Body of pancreas (tissue), 4 donors: ENCODE measurements at regions not wholly inside any gene's neighbourhood (a gene's known extent, or its start where the extent isn't known, plus 50 kb on each side); places are given as distances from the start of the nearest gene placed in this dataset.

Source experiments
- POLR2A ChIP-seq, 3 donors: fragments of 450-650 bp; IDR thresholded peaks; one replicate each; pipeline ENCODE4 v1.6.1; 2016; ENCODE audit warnings: antibody characterized with exemption in 3 of 3, mild to moderate bottlenecking in 2 of 3
- TF ChIP-seq, protein P1 (sequence below), 7 experiments: fragments of 450-650 bp in 4 of 7; fragments of 200-600 bp in 3 of 7; sonication (generic) in 3 of 7; IDR thresholded peaks; one replicate each; pipeline ENCODE4 v1.5.1; 2016 to 2019; ENCODE audit warnings: antibody characterized with exemption in 7 of 7

DNA sequence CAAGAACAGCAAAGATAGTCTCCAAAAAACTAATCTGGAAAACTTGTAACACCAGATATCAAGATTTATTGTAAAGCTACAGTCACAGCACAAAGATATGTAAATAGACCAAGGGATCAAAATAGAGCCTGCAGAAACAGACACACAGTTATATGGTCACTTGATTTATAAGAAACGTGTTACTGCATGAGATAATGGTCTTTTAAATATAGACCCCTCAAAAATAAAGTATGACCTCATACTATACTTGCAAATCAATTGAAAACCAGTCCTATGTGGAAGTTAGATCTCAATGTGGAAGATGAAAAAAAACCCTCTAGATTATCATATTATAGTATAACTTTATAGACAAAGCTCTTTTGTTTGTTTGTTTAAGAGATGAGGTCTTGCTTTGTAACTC, 247.3 kb upstream of the CNR1 start:
- TF ChIP-seq, protein P1, sequence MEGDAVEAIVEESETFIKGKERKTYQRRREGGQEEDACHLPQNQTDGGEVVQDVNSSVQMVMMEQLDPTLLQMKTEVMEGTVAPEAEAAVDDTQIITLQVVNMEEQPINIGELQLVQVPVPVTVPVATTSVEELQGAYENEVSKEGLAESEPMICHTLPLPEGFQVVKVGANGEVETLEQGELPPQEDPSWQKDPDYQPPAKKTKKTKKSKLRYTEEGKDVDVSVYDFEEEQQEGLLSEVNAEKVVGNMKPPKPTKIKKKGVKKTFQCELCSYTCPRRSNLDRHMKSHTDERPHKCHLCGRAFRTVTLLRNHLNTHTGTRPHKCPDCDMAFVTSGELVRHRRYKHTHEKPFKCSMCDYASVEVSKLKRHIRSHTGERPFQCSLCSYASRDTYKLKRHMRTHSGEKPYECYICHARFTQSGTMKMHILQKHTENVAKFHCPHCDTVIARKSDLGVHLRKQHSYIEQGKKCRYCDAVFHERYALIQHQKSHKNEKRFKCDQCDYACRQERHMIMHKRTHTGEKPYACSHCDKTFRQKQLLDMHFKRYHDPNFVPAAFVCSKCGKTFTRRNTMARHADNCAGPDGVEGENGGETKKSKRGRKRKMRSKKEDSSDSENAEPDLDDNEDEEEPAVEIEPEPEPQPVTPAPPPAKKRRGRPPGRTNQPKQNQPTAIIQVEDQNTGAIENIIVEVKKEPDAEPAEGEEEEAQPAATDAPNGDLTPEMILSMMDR (IDR thresholded peaks at IDR 0.05), result no peak
- TF ChIP-seq POLR2A (IDR thresholded peaks at IDR 0.05), result no peak
